ENCODE measurements at regions not wholly inside any gene's neighbourhood (a gene's known extent, or its start where the extent isn't known, plus 50 kb on each side); places are given as distances from the start of the nearest gene placed in this dataset.

- Histone ChIP-seq H3K4me3 (no peak overlapping the region), H3K27me3 (no peaks in the 10 kb centered on the region), H3K36me3 (no peaks in the 10 kb centered on the region), H3K9me3 (no peaks in the 10 kb centered on the region)
- DNase-seq: no peak
Observed at GRCh38 chr14:104444159-104445030, 135.2 kb upstream of the C14orf180 start.

GRCh38 chr14:104445086-104445485 is 134.5 kb upstream of the C14orf180 start:
- Histone ChIP-seq H3K4me3 (no peak overlapping the region), H3K36me3 (no peaks in the 10 kb centered on the region), H3K9me3 (no peaks in the 10 kb centered on the region), H3K27me3 (no peaks in the 10 kb centered on the region)
- DNase-seq: no peak

- no peaks in the 10 kb centered on the region for H3K27me3 ChIP-seq
- no peaks in the 10 kb centered on the region for H3K9me3 ChIP-seq
- no peak overlapping the region for H3K4me3 ChIP-seq
- no peak for DNase-seq
- H3K36me3 ChIP-seq: no peaks in the 10 kb centered on the region
Observed at GRCh38 chr14:104445832-104446381, 133.7 kb upstream of the C14orf180 start.

GRCh38 chr14:104446611-104447010 is 133.0 kb upstream of the C14orf180 start:
- Histone ChIP-seq H3K36me3 (no peaks in the 10 kb centered on the region), H3K4me3 (no peak overlapping the region), H3K27me3 (no peaks in the 10 kb centered on the region), H3K9me3 (no peaks in the 10 kb centered on the region)
- no peak for DNase-seq

GRCh38 chr14:104447750-104448149 is 131.8 kb upstream of the C14orf180 start:
- H3K27me3 ChIP-seq: no peaks in the 10 kb centered on the region
- no peak overlapping the region for H3K4me3 ChIP-seq
- H3K36me3 ChIP-seq: no peaks in the 10 kb centered on the region
- DNase-seq: no peak
- no peaks in the 10 kb centered on the region for H3K9me3 ChIP-seq

- no peaks in the 10 kb centered on the region for H3K27me3 ChIP-seq
- no peak overlapping the region for H3K4me3 ChIP-seq
- no peak for DNase-seq
- H3K36me3 ChIP-seq: no peaks in the 10 kb centered on the region
- H3K9me3 ChIP-seq: no peaks in the 10 kb centered on the region
Observed at GRCh38 chr14:104448321-104448720, 131.2 kb upstream of the C14orf180 start.

- no peaks in the 10 kb centered on the region for H3K9me3 ChIP-seq
- H3K4me3 ChIP-seq: no peak overlapping the region
- H3K27me3 ChIP-seq: no peaks in the 10 kb centered on the region
- H3K36me3 ChIP-seq: no peaks in the 10 kb centered on the region
- no peak for DNase-seq
Observed at GRCh38 chr14:104448721-104449120, 130.8 kb upstream of the C14orf180 start.

- H3K36me3 ChIP-seq: no peaks in the 10 kb centered on the region
- H3K9me3 ChIP-seq: no peaks in the 10 kb centered on the region
- no peak overlapping the region for H3K4me3 ChIP-seq
- no peak for DNase-seq
- no peaks in the 10 kb centered on the region for H3K27me3 ChIP-seq
Observed at GRCh38 chr14:104450811-104451401, 128.7 kb upstream of the C14orf180 start.

- Histone ChIP-seq H3K36me3 (no peaks in the 10 kb centered on the region), H3K4me3 (no peak overlapping the region), H3K27me3 (no peaks in the 10 kb centered on the region), H3K9me3 (no peaks in the 10 kb centered on the region)
- no peak for DNase-seq
Observed at GRCh38 chr14:104451474-104451873, 128.1 kb upstream of the C14orf180 start.

GRCh38 chr14:104458845-104459244 is 120.7 kb upstream of the C14orf180 start:
- Histone ChIP-seq H3K36me3 (no peaks in the 10 kb centered on the region), H3K9me3 (no peaks in the 10 kb centered on the region), H3K27me3 (peaks cover 6% of the 10 kb centered on the region; the same call in 1 of the 2 replicates), H3K4me3 (no peak overlapping the region)
- DNase-seq: no peak

- Histone ChIP-seq H3K9me3 (no peaks in the 10 kb centered on the region), H3K4me3 (no peak overlapping the region), H3K36me3 (no peaks in the 10 kb centered on the region), H3K27me3 (peaks cover 6% of the 10 kb centered on the region; the same call in 1 of the 2 replicates)
- no peak for DNase-seq
Observed at GRCh38 chr14:104460791-104461651, 118.5 kb upstream of the C14orf180 start.

- Histone ChIP-seq H3K9me3 (no peaks in the 10 kb centered on the region), H3K4me3 (no peak overlapping the region), H3K36me3 (no peaks in the 10 kb centered on the region), H3K27me3 (peaks cover 6% of the 10 kb centered on the region; the same call in 1 of the 2 replicates)
- DNase-seq: no peak
Observed at GRCh38 chr14:104461676-104462449, 117.7 kb upstream of the C14orf180 start.

- DNase-seq: no peak
Observed at GRCh38 chr14:104462651-104463630, 116.6 kb upstream of the C14orf180 start.

GRCh38 chr14:104464907-104465306 is 114.7 kb upstream of the C14orf180 start:
- Histone ChIP-seq H3K27me3 (peaks cover 6% of the 10 kb centered on the region; the same call in 1 of the 2 replicates), H3K36me3 (no peaks in the 10 kb centered on the region)
- no peak for DNase-seq

More at GRCh38 chr14:104462651-104463630, 116.6 kb upstream of the C14orf180 start:
- Histone ChIP-seq H3K36me3 (no peaks in the 10 kb centered on the region), H3K27me3 (peaks cover 6% of the 10 kb centered on the region; the same call in 1 of the 2 replicates), H3K4me3 (no peak overlapping the region), H3K9me3 (no peaks in the 10 kb centered on the region)

More at GRCh38 chr14:104464907-104465306, 114.7 kb upstream of the C14orf180 start:
- Histone ChIP-seq H3K4me3 (no peak overlapping the region), H3K9me3 (no peaks in the 10 kb centered on the region)
